HCT116 (cell line): ENCODE measurements at regions not wholly inside any gene's neighbourhood (a gene's known extent, or its start where the extent isn't known, plus 50 kb on each side); places are given as distances from the start of the nearest gene placed in this dataset.

Source experiments
- CEBPB ChIP-seq: IDR thresholded peaks from 2 replicates; pipeline ENCODE4 v1.6.1; 2012; ENCODE audit warnings: low read depth
- EZH2phosphoT487 ChIP-seq: fragments of 200-600 bp; IDR thresholded peaks from 2 replicates; pipeline ENCODE4 v1.6.1; 2018; ENCODE audit warnings: antibody characterized with exemption, borderline replicate concordance
- FOSL1 ChIP-seq: IDR thresholded peaks from 2 replicates; pipeline ENCODE4 v1.6.1; 2012; ENCODE audit warnings: low read depth
- POLR2A ChIP-seq: IDR thresholded peaks from 2 replicates; pipeline ENCODE4 v1.7.0; 2011; ENCODE audit warnings: borderline replicate concordance; ENCODE audit not compliant: insufficient read depth, insufficient read length; ENCODE audit errors: extremely low read depth
- REST ChIP-seq: IDR thresholded peaks from 2 replicates; pipeline ENCODE4 v1.6.1; 2012; ENCODE audit warnings: low read depth
- TCF7L2 ChIP-seq: IDR thresholded peaks from 2 replicates; pipeline ENCODE4 v1.7.0; 2011; ENCODE audit warnings: borderline replicate concordance, inconsistent platforms; ENCODE audit not compliant: insufficient read depth, insufficient read length; ENCODE audit errors: extremely low read depth
- YY1 ChIP-seq: IDR thresholded peaks from 2 replicates; pipeline ENCODE4 v1.6.1; 2011; ENCODE audit warnings: low read length, low read depth, moderate library complexity, mild to moderate bottlenecking; ENCODE audit not compliant: insufficient replicate concordance; ENCODE audit errors: extremely low read depth
- TF ChIP-seq, protein P1 (sequence below), 3 experiments: fragments of 200-600 bp in 1 of 3; sonication (generic) in 1 of 3; IDR thresholded peaks in 2 of 3; conservative IDR thresholded peaks in 1 of 3; 2 replicates each; pipeline ENCODE4 v1.5.1; 2012 to 2017; ENCODE audit warnings: low read depth in 2 of 3, low read length in 2 of 3, antibody characterized with exemption in 1 of 3, borderline replicate concordance in 1 of 3, control low read depth in 1 of 3, mild to moderate bottlenecking in 1 of 3, mixed read lengths in 1 of 3, mixed run types in 1 of 3, moderate library complexity in 1 of 3; ENCODE audit not compliant: insufficient read depth in 1 of 3

- TF ChIP-seq POLR2A (no peak), CEBPB (no peak), EZH2phosphoT487 (no peak), TCF7L2 (no peak), YY1 (no peak), FOSL1 (no peak), REST (no peak)
- TF ChIP-seq, protein P1, sequence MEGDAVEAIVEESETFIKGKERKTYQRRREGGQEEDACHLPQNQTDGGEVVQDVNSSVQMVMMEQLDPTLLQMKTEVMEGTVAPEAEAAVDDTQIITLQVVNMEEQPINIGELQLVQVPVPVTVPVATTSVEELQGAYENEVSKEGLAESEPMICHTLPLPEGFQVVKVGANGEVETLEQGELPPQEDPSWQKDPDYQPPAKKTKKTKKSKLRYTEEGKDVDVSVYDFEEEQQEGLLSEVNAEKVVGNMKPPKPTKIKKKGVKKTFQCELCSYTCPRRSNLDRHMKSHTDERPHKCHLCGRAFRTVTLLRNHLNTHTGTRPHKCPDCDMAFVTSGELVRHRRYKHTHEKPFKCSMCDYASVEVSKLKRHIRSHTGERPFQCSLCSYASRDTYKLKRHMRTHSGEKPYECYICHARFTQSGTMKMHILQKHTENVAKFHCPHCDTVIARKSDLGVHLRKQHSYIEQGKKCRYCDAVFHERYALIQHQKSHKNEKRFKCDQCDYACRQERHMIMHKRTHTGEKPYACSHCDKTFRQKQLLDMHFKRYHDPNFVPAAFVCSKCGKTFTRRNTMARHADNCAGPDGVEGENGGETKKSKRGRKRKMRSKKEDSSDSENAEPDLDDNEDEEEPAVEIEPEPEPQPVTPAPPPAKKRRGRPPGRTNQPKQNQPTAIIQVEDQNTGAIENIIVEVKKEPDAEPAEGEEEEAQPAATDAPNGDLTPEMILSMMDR (IDR thresholded peaks at IDR 0.05 in 2 of 3, conservative IDR thresholded peaks at IDR 0.05 in 1 of 3; ENCODE audit: borderline replicate concordance in 1 of 3, insufficient read depth in 1 of 3, low read depth in 2 of 3, low read length in 2 of 3): no peak
These were observed 233.8 kb upstream of the RUNX1 start for GRCh38 chr21:35282944-35283343.
